ENCODE measurements at regions not wholly inside any gene's neighbourhood (a gene's known extent, or its start where the extent isn't known, plus 50 kb on each side); places are given as distances from the start of the nearest gene placed in this dataset.

DNA sequence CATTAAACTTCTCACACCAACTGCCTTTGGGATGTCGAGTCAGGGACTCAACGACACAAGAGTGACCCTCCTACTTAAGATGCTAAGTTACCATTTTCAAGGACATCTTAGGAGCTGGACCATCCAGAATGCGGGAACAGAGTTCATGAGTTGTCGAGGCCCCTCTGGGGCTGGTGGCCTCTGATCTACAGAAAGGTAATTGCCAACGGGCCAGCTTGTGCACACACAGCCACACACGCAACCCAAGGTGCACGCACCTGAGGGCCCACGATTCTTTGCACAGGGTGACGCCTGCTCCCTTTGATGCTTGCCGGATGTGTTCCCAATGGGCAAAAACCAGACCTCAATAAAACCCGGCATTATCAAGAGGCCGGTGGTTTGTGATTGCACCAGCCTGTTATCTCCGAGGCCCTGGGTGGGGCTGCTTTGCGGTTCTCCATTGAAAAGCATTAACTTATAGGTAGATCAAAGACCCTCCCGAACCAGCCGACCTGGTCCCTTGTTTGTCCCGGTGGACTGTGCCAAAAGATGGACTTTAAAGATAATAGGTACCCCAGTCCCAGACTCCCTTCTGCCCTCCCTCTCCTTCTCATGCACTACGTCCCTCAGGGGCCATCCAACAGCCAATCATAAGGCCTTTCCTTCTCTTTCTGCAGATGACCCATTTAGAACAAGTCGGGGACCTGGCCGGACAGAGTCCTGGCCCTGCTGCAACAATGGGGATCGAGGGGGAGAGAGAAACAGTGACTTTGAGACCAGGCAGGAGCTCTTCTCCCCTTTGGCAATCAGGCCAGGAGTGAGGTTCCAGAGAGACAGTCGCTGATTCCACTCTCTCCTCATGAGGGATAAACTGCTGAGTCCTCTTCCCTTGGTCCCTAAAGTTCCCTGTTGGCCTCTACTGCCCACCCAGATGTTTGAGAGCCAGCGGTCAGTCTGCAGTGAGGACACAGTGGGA, 292.5 kb downstream of the SOX9 start:
- peak overlapping the region; percentile 77 for H3K27ac Mint-ChIP-seq (ENCODE audit: unreplicated experiment)
- peaks cover 4% of the 10 kb centered on the region; the same call in 1 of the 2 replicates for H3K36me3 ChIP-seq (ENCODE audit: control insufficient read depth, insufficient read depth, low read length)
- peaks cover 20% of the 10 kb centered on the region for H3K9me3 Mint-ChIP-seq (ENCODE audit: unreplicated experiment)
- H3K4me3 ChIP-seq (ENCODE audit: low read depth, low read length): no peak overlapping the region
- H3K4me1 Mint-ChIP-seq (ENCODE audit: low read depth, unreplicated experiment): peaks cover 35% of the 10 kb centered on the region
- H3K4me1 ChIP-seq: peaks cover 60% of the 10 kb centered on the region
- TF ChIP-seq, protein P1, sequence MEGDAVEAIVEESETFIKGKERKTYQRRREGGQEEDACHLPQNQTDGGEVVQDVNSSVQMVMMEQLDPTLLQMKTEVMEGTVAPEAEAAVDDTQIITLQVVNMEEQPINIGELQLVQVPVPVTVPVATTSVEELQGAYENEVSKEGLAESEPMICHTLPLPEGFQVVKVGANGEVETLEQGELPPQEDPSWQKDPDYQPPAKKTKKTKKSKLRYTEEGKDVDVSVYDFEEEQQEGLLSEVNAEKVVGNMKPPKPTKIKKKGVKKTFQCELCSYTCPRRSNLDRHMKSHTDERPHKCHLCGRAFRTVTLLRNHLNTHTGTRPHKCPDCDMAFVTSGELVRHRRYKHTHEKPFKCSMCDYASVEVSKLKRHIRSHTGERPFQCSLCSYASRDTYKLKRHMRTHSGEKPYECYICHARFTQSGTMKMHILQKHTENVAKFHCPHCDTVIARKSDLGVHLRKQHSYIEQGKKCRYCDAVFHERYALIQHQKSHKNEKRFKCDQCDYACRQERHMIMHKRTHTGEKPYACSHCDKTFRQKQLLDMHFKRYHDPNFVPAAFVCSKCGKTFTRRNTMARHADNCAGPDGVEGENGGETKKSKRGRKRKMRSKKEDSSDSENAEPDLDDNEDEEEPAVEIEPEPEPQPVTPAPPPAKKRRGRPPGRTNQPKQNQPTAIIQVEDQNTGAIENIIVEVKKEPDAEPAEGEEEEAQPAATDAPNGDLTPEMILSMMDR (IDR thresholded peaks at IDR 0.05; ENCODE audit: insufficient read depth in 1 of 2, low read depth in 1 of 2, low read length in 1 of 2, severe bottlenecking in 1 of 2, unreplicated experiment in 1 of 2): no peak
- H3K36me3 Mint-ChIP-seq (ENCODE audit: insufficient read depth, unreplicated experiment): peaks cover 65% of the 10 kb centered on the region
- no peaks in the 10 kb centered on the region for H3K27me3 Mint-ChIP-seq (ENCODE audit: insufficient read depth, unreplicated experiment)
- peaks cover 16% of the 10 kb centered on the region for H3K9me3 ChIP-seq
- POLR2A ChIA-PET: interaction anchor here (1.3 kb wide), 1 partner anchor 292 kb away, joined by 5 read pairs; the partner anchor contains the start of gene SOX9
- intact Hi-C loops (cut with micrococcal nuclease; ENCODE audit: unreplicated experiment): loop anchor here (1.0 to 5.0 kb wide), 7 partner anchors 8 to 291 kb away; partner anchors contain the start of gene SOX9
- CTCF ChIA-PET: no interaction called here
- H3K27me3 ChIP-seq (replicated peaks; ENCODE audit: control insufficient read depth, insufficient read depth, low read length): no peaks in the 10 kb centered on the region
- peak overlapping the region; percentile 47 for H3K4me3 Mint-ChIP-seq (ENCODE audit: unreplicated experiment)
- no TSS peak for BruUV-seq (replicated peaks)
- DNase-seq: peak; percentile 91 to 97

DNA sequence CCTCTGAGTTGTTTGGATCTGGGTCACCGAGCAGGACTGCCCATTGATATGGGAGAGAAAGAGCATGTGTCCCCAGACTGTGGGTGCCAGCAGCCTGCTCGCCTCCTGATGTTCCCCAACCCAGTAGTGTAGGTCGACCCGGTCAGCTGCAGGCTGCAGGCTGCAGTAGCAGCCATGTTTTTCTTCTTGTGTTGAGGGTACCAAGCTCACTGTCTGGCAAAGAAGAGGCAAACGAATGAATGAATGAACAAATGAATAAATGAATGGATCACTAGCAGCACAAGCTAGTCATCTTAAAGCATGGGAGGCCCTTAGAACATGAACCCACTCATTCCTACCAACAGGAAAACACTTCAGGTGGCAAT, 293.2 kb downstream of the SOX9 start:
- intact Hi-C loops (cut with micrococcal nuclease; ENCODE audit: unreplicated experiment): loop anchor here (5.0 kb wide), 1 partner anchor 292 kb away; the partner anchor contains the start of gene SOX9
- H3K27me3 ChIP-seq (replicated peaks; ENCODE audit: control insufficient read depth, insufficient read depth, low read length): no peaks in the 10 kb centered on the region
- no peak overlapping the region for H3K4me3 ChIP-seq (ENCODE audit: low read depth, low read length)
- H3K36me3 ChIP-seq (ENCODE audit: control insufficient read depth, insufficient read depth, low read length): peaks cover 3% of the 10 kb centered on the region; the same call in 1 of the 2 replicates
- TSS peak; percentile 95 for BruUV-seq (replicated peaks)
- peaks cover 26% of the 10 kb centered on the region for H3K9me3 Mint-ChIP-seq (ENCODE audit: unreplicated experiment)
- H3K36me3 Mint-ChIP-seq (ENCODE audit: insufficient read depth, unreplicated experiment): peaks cover 69% of the 10 kb centered on the region
- H3K4me1 Mint-ChIP-seq (ENCODE audit: low read depth, unreplicated experiment): peaks cover 29% of the 10 kb centered on the region
- DNase-seq: no peak
- peak overlapping the region; percentile 77 for H3K27ac Mint-ChIP-seq (ENCODE audit: unreplicated experiment)
- peaks cover 18% of the 10 kb centered on the region for H3K9me3 ChIP-seq
- peak overlapping the region; percentile 14 for H3K4me3 Mint-ChIP-seq (ENCODE audit: unreplicated experiment)
- no peaks in the 10 kb centered on the region for H3K27me3 Mint-ChIP-seq (ENCODE audit: insufficient read depth, unreplicated experiment)
- peaks cover 57% of the 10 kb centered on the region for H3K4me1 ChIP-seq
- ChIA-PET CTCF (interaction anchor here (0.7 kb wide), 1 partner anchor 264 kb away, joined by 3 read pairs; no protein-coding TSS in a partner anchor), POLR2A (interaction anchor here (0.6 kb wide), 1 partner anchor 819 kb away, joined by 4 read pairs; no protein-coding TSS in a partner anchor)
- TF ChIP-seq, protein P1 (IDR thresholded peaks at IDR 0.05; ENCODE audit: insufficient read depth in 1 of 2, low read depth in 1 of 2, low read length in 1 of 2, severe bottlenecking in 1 of 2, unreplicated experiment in 1 of 2): no peak

DNA sequence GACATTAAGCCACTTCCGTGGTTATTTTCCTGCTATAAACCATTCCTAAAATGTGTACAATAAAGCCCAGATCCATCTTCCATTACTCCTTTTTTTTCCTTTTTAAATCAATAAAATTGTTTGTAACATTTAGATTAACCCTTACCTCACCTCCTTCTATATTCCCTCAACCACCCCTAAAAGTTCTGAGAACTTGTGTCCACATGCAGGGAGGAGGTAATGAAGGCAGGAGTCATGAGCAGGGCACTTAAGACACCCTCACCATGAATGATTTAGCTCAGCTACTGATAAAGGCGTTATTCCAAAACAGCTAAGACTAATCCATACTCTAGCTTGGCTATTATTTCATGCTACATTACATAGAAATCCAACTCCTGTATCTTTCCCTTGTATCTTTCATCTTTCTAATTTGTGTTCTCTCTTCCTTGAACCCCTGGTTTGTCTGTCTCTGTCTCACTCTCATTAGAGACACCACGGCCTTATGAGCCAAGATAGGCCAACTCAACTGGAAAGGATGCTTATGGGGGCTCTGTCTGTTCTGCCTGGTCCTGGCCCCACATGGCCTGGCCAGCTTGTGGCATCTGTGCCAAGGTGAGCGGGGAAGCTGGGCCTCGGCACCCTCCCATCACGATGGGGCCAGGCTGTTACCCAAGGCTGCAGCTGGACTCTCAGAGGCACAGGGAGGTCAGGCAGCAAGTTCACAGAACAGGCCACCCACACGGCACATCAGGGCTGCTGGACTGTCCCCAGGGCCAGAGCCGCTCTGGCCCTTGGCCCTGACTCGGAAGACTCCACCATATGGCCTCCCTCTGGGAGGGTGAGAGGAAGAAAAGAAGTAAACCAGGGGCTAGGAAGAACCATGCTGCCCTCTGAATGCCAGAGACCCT, 294.4 kb downstream of the SOX9 start:
- H3K4me1 ChIP-seq: peaks cover 51% of the 10 kb centered on the region
- no TSS peak for BruUV-seq (replicated peaks)
- Mint-ChIP-seq H3K27me3 (ENCODE audit: insufficient read depth, unreplicated experiment) (no peaks in the 10 kb centered on the region), H3K9me3 (ENCODE audit: unreplicated experiment) (peaks cover 29% of the 10 kb centered on the region), H3K36me3 (ENCODE audit: insufficient read depth, unreplicated experiment) (peaks cover 64% of the 10 kb centered on the region), H3K4me3 (ENCODE audit: unreplicated experiment) (no peak overlapping the region), H3K27ac (ENCODE audit: unreplicated experiment) (peak overlapping the region; percentile 77), H3K4me1 (ENCODE audit: low read depth, unreplicated experiment) (peaks cover 29% of the 10 kb centered on the region)
- ChIA-PET CTCF (no interaction called here), POLR2A (no interaction called here)
- H3K27me3 ChIP-seq (replicated peaks; ENCODE audit: control insufficient read depth, insufficient read depth, low read length): no peaks in the 10 kb centered on the region
- intact Hi-C loops (cut with micrococcal nuclease; ENCODE audit: unreplicated experiment): loop anchor here (5.0 kb wide), 1 partner anchor 293 kb away; the partner anchor contains the start of gene SOX9
- no peak overlapping the region for H3K4me3 ChIP-seq (ENCODE audit: low read depth, low read length)
- TF ChIP-seq, protein P1 (IDR thresholded peaks at IDR 0.05; ENCODE audit: insufficient read depth in 1 of 2, low read depth in 1 of 2, low read length in 1 of 2, severe bottlenecking in 1 of 2, unreplicated experiment in 1 of 2): no peak
- peaks cover 18% of the 10 kb centered on the region for H3K9me3 ChIP-seq
- H3K36me3 ChIP-seq (ENCODE audit: control insufficient read depth, insufficient read depth, low read length): peaks cover 5% of the 10 kb centered on the region
- DNase-seq: no peak

Data from Caco-2 (cell line).